22Rv1 (cell line): ENCODE measurements at regions not wholly inside any gene's neighbourhood (a gene's known extent, or its start where the extent isn't known, plus 50 kb on each side); places are given as distances from the start of the nearest gene placed in this dataset.

ENCODE experiments used
- H3K27ac ChIP-seq: fragments of 450-650 bp; 2 replicates; pipeline ENCODE4 v1.5.1; 2017
- CTCF ChIP-seq: fragments of 450-650 bp; IDR thresholded peaks from 2 replicates; pipeline ENCODE4 v1.5.1; 2017; ENCODE audit warnings: mild to moderate bottlenecking
- ZFX ChIP-seq: fragments of 450-650 bp; IDR thresholded peaks from 2 replicates; pipeline ENCODE4 v1.6.1; 2017; ENCODE audit warnings: antibody characterized with exemption, borderline replicate concordance

GRCh38 chr12:116404913-116405611 lies 127.6 kb upstream of the MED13L start:
- H3K27ac ChIP-seq, result peak overlapping the region; percentile 23
- no peak for TF ChIP-seq ZFX
- no peak for TF ChIP-seq CTCF

DNA sequence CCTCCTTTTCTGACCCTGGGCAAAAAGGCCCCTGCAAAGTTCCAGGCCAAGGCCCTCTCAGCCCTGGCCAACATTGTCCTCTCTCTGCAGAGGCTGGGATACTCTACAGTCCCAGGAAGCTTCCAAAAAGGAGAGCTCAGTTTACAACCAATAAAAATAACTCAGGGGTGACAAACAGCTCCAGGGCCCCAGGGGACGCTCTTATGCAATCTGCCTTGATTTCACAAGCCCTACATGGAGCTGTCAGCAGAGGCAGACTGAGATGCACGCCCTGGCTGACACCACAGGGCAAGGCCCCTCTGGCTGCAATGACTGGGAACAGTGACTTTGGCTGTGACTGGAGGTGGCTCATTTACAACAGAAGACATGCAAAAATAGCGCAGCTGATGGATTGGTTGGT lies 129.0 kb upstream of the MED13L start:
- TF ChIP-seq CTCF, result no peak
- TF ChIP-seq ZFX, result no peak
- H3K27ac ChIP-seq, result peak overlapping the region; percentile 23; the same call in 1 of the 2 replicates

DNA sequence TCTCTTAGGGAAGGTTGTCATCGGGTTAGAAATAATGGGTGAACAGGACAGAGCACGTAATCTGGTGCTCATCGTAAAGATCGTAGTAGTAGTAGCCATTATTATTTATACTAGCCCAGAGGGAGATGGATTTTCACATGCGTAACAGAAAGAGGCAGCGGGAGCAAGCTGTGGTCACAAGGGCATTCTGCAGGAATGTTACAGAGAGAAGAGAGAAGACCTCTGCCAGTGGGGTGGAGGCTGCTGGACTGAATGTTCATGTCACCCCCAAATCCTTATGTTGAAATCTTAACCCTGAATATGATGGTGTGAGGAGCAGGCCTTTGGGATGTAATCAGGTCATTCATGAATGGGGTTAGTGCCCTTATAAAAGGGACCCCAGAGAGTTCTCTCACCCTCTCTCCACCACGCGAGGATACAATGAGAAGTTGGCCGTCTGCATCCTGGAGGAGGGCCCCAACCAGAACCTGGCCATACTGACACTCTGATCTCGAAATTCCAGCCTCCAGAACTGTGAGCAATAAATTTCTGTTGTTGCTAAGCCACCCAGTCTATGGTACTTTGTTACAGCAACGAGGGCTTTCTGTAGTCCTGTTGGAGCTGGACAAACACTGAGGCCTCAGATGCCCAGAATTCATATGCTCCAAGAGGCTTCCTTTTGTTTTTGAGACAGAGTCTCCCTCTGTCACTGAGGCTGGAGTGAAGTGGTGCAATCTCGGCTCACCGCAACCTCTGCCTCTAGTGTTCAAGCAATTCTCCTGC lies 131.2 kb upstream of the MED13L start:
- no peak overlapping the region for H3K27ac ChIP-seq
- no peak for TF ChIP-seq ZFX
- no peak for TF ChIP-seq CTCF

DNA sequence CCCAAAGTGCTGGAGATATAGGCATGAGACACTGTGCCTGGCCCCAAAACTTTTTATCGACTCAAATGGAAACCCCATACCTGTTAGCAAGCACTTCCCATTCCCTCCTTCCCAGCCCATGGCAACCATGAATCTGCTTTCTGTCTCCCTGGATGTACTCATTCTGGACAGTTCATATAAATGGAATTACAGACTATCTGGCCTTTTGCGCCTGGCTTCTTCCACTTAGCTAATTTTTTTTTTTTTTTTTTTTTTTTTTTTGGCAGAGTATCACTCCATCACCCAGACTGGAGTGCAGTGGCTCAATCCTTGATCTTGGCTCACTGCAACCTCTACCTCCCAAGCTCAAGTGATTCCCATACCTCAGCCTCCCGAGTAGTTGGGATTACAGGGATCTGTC lies 134.5 kb upstream of the MED13L start:
- TF ChIP-seq ZFX (no peak), CTCF (no peak)
- no peak overlapping the region for H3K27ac ChIP-seq

DNA sequence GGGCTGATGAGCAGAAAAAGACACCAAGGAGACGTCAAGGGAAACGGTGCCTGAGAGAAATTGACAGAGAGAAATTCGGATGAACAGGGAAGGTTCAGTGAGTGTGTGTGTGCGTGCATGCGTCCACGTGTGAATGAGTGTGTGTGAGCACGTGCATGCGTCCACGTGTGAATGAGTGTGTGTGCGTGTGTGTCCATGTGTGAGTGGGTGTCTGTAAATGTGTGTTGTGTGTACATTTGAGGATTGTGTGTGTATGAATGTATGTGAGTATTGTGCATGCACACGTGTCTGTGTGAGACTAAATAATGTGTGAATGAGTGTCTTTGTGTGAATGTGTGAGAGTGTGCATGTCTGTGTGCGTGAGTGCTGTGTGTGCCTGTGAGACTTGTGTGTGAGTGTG lies 137.4 kb upstream of the MED13L start:
- TF ChIP-seq CTCF (no peak), ZFX (no peak)
- H3K27ac ChIP-seq, result no peak overlapping the region

DNA sequence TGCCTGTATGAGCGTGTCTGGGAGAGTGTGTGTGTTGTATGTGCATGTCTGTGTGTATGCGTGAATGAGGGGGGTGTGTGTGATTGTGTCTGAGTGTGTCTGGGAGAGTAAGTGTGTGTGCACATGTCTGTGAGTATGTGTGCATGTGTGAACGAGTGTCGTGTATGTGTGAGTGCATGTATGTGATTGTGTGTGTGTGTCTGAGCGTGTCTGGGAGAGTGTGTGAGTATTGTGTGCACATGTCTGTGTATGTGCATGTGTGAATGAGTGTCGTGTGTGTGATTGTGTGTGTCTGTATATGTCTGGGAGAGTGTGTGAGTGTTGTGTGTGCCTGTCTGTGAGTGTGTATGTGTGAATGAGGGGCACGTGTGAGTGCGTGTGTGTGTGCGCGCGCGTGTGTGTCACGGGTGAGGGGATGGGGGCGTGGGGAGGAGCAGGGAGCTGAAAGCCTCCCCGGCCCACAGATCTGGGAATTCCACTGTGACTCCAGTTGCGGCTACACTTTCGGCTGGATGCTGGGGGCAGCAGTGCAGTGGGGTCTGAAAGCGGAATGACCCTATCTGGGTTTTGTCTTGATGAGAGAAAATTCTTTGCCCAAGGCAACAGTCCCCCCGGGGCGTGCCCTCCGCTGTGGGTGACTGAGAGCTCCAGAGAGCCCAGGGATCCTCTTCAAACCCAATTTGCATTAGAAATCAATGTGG lies 138.1 kb upstream of the MED13L start:
- TF ChIP-seq ZFX, result no peak
- TF ChIP-seq CTCF, result no peak
- no peak overlapping the region for H3K27ac ChIP-seq

GRCh38 chr12:116416166-116416565 lies 138.7 kb upstream of the MED13L start:
- TF ChIP-seq ZFX (no peak), CTCF (no peak)
- H3K27ac ChIP-seq, result no peak overlapping the region
